CD4-positive, CD25-positive, alpha-beta regulatory T cell (primary cell): ENCODE measurements at regions not wholly inside any gene's neighbourhood (a gene's known extent, or its start where the extent isn't known, plus 50 kb on each side); places are given as distances from the start of the nearest gene placed in this dataset.
"Not testable (repeated sequence)": the region's sequence is repeated elsewhere in the genome, so short reads cannot be mapped to it uniquely, and the experiment has no call there.

Experiments used
- ATAC-seq, 2 donors: fragments of 150-1000 bp; cut with Tn5 transposase; one replicate each; pipeline ENCODE4 v1.10.0; 2021; ENCODE audit warnings: low read depth in 2 of 2, moderate number of reproducible peaks in 2 of 2, moderate library complexity in 1 of 2
- DNase-seq, 3 donors: peaks; one replicate each; pipeline versions ENCODE4 v3.0.0 to v3.0.0-alpha.2; 2012 to 2022; ENCODE audit warnings: mixed read lengths in 1 of 3
- H3K27ac ChIP-seq: one replicate; pipeline ENCODE4 v1.7.0; 2013; ENCODE audit warnings: mild to moderate bottlenecking, low read length; ENCODE audit not compliant: insufficient read depth, poor library complexity, severe bottlenecking
- H3K27me3 ChIP-seq: one replicate; pipeline ENCODE4 v1.7.0; 2013; ENCODE audit warnings: low read length; ENCODE audit not compliant: control insufficient read depth, insufficient read depth
- H3K36me3 ChIP-seq: one replicate; pipeline ENCODE4 v1.7.0; 2013; ENCODE audit warnings: mild to moderate bottlenecking, low read length, moderate library complexity; ENCODE audit not compliant: control insufficient read depth, insufficient read depth
- H3K4me1 ChIP-seq: 2 replicates; pipeline ENCODE4 v1.7.0; 2013; ENCODE audit warnings: mild to moderate bottlenecking, low read length; ENCODE audit not compliant: insufficient read depth, control insufficient read depth, poor library complexity, severe bottlenecking
- H3K4me3 ChIP-seq: one replicate; pipeline ENCODE4 v1.7.0; 2013; ENCODE audit warnings: low read depth, mild to moderate bottlenecking, low read length, moderate library complexity
- H3K9me3 ChIP-seq, 2 experiments: 1 replicate in 1 of 2; 2 replicates in 1 of 2; pipeline ENCODE4 v1.7.0; 2013; ENCODE audit warnings: low read length in 2 of 2, mild to moderate bottlenecking in 1 of 2, moderate library complexity in 1 of 2; ENCODE audit not compliant: control insufficient read depth in 2 of 2
- H3K27ac Mint-ChIP-seq, 3 donors: one replicate each; pipeline ENCODE4 v1.8.0; 2020 to 2022; ENCODE audit warnings: mild to moderate bottlenecking in 3 of 3, mixed read lengths in 3 of 3, moderate library complexity in 2 of 3
- H3K27me3 Mint-ChIP-seq: one replicate; pipeline ENCODE4 v1.8.0; 2022; ENCODE audit warnings: mild to moderate bottlenecking, mixed read lengths
- H3K36me3 Mint-ChIP-seq: one replicate; pipeline ENCODE4 v1.8.0; 2020; ENCODE audit warnings: mixed read lengths
- H3K4me1 Mint-ChIP-seq, 4 donors: one replicate each; pipeline ENCODE4 v1.8.0; 2020 to 2022; ENCODE audit warnings: mixed read lengths in 4 of 4, mild to moderate bottlenecking in 1 of 4
- H3K4me3 Mint-ChIP-seq, 4 donors: one replicate each; pipeline ENCODE4 v1.8.0; 2020 to 2022; ENCODE audit warnings: mild to moderate bottlenecking in 4 of 4, mixed read lengths in 4 of 4, moderate library complexity in 3 of 4
- H3K9me3 Mint-ChIP-seq, 7 donors: one replicate each; pipeline ENCODE4 v1.8.0; 2020 to 2022; ENCODE audit warnings: mixed read lengths in 7 of 7, mild to moderate bottlenecking in 3 of 7, moderate library complexity in 2 of 7

DNA sequence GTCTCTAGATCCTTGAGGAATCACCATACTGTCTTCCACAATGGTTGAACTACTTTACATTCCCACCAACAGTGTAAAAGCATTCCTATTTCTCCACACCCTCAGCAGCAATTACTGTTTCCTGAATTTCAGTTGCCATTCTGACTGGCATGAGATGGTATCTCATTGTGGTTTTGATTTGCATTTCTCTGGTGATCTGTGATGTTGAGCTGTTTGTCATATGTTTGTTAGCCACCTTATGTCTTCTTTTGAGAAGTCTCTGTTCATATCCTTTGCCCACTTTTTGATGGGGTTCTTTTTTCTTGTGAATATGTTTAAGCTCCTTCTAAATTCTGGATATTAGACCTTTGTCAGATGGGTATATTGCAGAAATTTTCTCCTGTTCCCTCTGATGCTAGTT, 356.0 kb downstream of the IGSF11 start:
- not testable (repeated sequence) for ATAC-seq, H3K36me3 Mint-ChIP-seq, H3K27me3 Mint-ChIP-seq, H3K27ac Mint-ChIP-seq, DNase-seq, H3K4me3 Mint-ChIP-seq, H3K4me1 Mint-ChIP-seq, H3K4me3 ChIP-seq, H3K4me1 ChIP-seq, H3K27ac ChIP-seq, H3K9me3 ChIP-seq, H3K36me3 ChIP-seq, H3K9me3 Mint-ChIP-seq, H3K27me3 ChIP-seq

DNA sequence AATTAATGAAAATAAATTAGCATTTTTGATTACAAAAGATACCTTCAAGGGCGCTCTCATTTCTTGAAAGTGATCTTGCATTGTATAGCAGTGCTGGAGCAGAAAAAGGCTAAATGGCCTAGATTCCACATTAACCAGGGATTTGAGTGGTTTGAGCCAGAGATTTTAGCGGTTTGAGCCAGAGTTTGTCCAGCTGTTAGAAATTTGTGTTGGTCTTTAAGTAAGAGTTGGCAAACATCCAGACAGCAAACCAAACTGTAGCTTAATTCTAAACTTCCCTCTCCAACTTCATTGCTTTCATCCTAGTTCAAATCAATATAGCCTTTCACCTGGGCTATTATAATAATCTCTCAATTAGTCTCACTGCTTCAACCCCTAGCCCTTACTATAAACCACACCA, 351.7 kb downstream of the IGSF11 start:
- no peaks in the 10 kb centered on the region for H3K4me1 ChIP-seq
- no peak for DNase-seq
- no peak overlapping the region for H3K4me3 ChIP-seq
- no peaks in the 10 kb centered on the region for H3K36me3 ChIP-seq
- no peaks in the 10 kb centered on the region for H3K27me3 ChIP-seq
- ATAC-seq, result no peak
- H3K9me3 ChIP-seq, result no peaks in the 10 kb centered on the region
- Mint-ChIP-seq H3K36me3 (no peaks in the 10 kb centered on the region), H3K27me3 (no peaks in the 10 kb centered on the region), H3K9me3 (peaks cover 0 to 9% (median 4%) of the 10 kb centered on the region in 7 donors), H3K4me3 (no peak overlapping the region), H3K4me1 (no peaks in the 10 kb centered on the region), H3K27ac (no peak overlapping the region)
- no peak overlapping the region for H3K27ac ChIP-seq

DNA sequence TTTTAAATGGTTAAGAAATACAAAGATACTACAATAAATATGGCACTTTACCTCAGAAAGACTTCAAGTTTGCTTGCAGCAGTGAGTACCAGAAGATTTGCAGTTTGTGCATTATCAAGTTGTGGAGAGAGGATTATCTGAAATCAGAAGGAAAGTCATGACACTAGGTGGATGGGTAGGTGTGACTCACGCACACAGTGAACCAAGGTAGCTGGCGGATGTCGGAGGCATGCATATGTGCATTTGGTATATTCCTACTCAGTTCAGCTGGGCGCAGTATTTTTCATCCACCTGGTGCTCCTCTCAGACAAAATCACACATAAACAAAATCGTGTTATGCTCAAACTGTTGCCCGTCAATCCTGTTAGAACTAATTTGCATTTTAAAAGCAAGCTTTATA, 351.0 kb downstream of the IGSF11 start:
- Mint-ChIP-seq H3K27me3 (no peaks in the 10 kb centered on the region), H3K36me3 (no peaks in the 10 kb centered on the region), H3K4me1 (no peaks in the 10 kb centered on the region), H3K4me3 (no peak overlapping the region), H3K27ac (no peak overlapping the region), H3K9me3 (peaks cover 0 to 9% (median 4%) of the 10 kb centered on the region in 7 donors)
- no peaks in the 10 kb centered on the region for H3K27me3 ChIP-seq
- DNase-seq, result no peak
- H3K36me3 ChIP-seq, result no peaks in the 10 kb centered on the region
- no peak overlapping the region for H3K4me3 ChIP-seq
- no peak for ATAC-seq
- H3K9me3 ChIP-seq, result no peaks in the 10 kb centered on the region
- no peaks in the 10 kb centered on the region for H3K4me1 ChIP-seq
- no peak overlapping the region for H3K27ac ChIP-seq

GRCh38 chr3:118688396-118688884, 346.2 kb downstream of the IGSF11 start:
- H3K9me3 ChIP-seq, result no peaks in the 10 kb centered on the region
- no peaks in the 10 kb centered on the region for H3K4me1 ChIP-seq
- H3K27ac Mint-ChIP-seq, result no peak overlapping the region
- no peak overlapping the region for H3K4me3 Mint-ChIP-seq
- ATAC-seq, result no peak
- no peaks in the 10 kb centered on the region for H3K36me3 Mint-ChIP-seq
- no peak overlapping the region for H3K4me3 ChIP-seq
- DNase-seq, result no peak
- no peak overlapping the region for H3K27ac ChIP-seq
- no peaks in the 10 kb centered on the region for H3K4me1 Mint-ChIP-seq
- no peaks in the 10 kb centered on the region for H3K27me3 ChIP-seq
- no peaks in the 10 kb centered on the region for H3K36me3 ChIP-seq
- peaks cover 0 to 7% (median 1%) of the 10 kb centered on the region in 7 donors for H3K9me3 Mint-ChIP-seq
- no peaks in the 10 kb centered on the region for H3K27me3 Mint-ChIP-seq

GRCh38 chr3:118692416-118692815, 342.2 kb downstream of the IGSF11 start:
- Histone ChIP-seq H3K4me3 (no peak overlapping the region), H3K27me3 (no peaks in the 10 kb centered on the region)
- H3K27me3 Mint-ChIP-seq, result no peaks in the 10 kb centered on the region

DNA sequence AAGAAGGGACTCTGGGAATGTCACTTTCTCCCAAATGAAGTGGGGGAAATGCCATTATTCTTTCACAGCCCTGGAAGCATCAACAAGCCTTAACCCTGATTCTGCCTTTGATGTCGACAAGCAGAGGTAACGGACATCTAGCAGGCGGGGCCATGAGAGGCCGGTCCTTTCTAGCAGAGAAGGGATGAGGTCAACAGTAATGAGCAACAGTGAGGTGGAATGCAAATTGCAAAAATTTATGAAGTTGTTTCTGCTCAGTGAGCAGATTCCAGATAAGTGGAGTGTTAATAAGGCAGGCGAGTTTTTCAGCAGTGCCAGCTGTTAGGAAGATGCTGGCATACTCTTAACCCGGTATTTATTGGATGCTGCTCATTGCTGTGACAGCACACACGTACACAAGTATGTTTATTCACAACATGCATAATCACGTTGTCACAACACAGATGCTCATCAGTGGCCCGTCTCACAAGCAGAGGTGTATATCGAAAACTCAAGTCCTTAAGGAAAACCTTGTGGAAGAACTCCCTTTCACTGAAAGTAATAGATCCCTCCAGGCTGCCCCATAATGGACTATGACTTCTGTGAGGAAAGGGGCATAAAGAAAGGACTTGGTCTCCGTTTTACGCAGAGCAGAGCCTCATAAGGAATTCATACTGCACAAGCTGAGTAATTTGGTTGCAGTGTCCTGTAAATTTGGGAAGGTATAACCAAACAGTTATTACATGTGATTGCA, 329.0 kb downstream of the IGSF11 start:
- Mint-ChIP-seq H3K4me1 (no peaks in the 10 kb centered on the region), H3K36me3 (no peaks in the 10 kb centered on the region), H3K4me3 (no peak overlapping the region), H3K9me3 (peaks cover 0 to 8% (median 0%) of the 10 kb centered on the region in 7 donors), H3K27me3 (no peaks in the 10 kb centered on the region), H3K27ac (no peak overlapping the region)
- DNase-seq, result no peak
- no peaks in the 10 kb centered on the region for H3K9me3 ChIP-seq
- no peaks in the 10 kb centered on the region for H3K27me3 ChIP-seq
- no peak overlapping the region for H3K4me3 ChIP-seq
- ATAC-seq, result no peak
- H3K4me1 ChIP-seq, result no peaks in the 10 kb centered on the region
- no peak overlapping the region for H3K27ac ChIP-seq
- H3K36me3 ChIP-seq, result no peaks in the 10 kb centered on the region

More at GRCh38 chr3:118692416-118692815, 342.2 kb downstream of the IGSF11 start:
- DNase-seq, result no peak
- Histone ChIP-seq H3K36me3 (no peaks in the 10 kb centered on the region), H3K27ac (no peak overlapping the region), H3K4me1 (no peaks in the 10 kb centered on the region), H3K9me3 (no peaks in the 10 kb centered on the region)
- no peaks in the 10 kb centered on the region for H3K36me3 Mint-ChIP-seq
- H3K27ac Mint-ChIP-seq, result no peak overlapping the region
- H3K9me3 Mint-ChIP-seq, result peaks cover 0 to 6% (median 1%) of the 10 kb centered on the region in 7 donors
- ATAC-seq, result no peak
- no peaks in the 10 kb centered on the region for H3K4me1 Mint-ChIP-seq
- H3K4me3 Mint-ChIP-seq, result no peak overlapping the region

DNA sequence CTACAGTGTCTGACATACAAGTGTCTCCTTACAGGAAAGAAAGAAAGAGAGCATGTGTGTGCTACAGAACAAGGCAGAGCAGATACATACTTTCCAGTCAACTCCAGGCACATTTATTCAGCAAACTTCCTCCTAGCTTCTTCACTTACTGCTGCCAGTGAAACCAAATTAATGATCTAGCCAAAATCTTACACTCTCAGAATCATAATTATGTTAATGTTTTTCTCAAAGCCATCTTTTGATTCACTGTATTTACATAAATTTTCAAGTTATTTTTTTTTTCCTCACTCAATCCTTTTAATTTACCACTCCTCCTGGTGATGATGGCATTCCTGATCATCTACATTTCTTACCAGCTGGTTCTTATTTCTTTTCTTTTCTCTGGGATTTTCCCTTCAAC, 326.7 kb downstream of the IGSF11 start:
- no peaks in the 10 kb centered on the region for H3K36me3 Mint-ChIP-seq
- peaks cover 0 to 8% (median 0%) of the 10 kb centered on the region in 7 donors for H3K9me3 Mint-ChIP-seq

GRCh38 chr3:118710532-118710931, 324.1 kb downstream of the IGSF11 start:
- Mint-ChIP-seq H3K27ac (no peak overlapping the region), H3K4me1 (no peaks in the 10 kb centered on the region), H3K36me3 (no peaks in the 10 kb centered on the region), H3K4me3 (no peak overlapping the region), H3K27me3 (no peaks in the 10 kb centered on the region), H3K9me3 (peaks cover 0 to 8% (median 0%) of the 10 kb centered on the region in 7 donors)
- H3K27ac ChIP-seq, result no peak overlapping the region
- H3K27me3 ChIP-seq, result no peaks in the 10 kb centered on the region
- H3K36me3 ChIP-seq, result no peaks in the 10 kb centered on the region
- no peaks in the 10 kb centered on the region for H3K9me3 ChIP-seq
- no peak for DNase-seq
- H3K4me1 ChIP-seq, result no peaks in the 10 kb centered on the region
- H3K4me3 ChIP-seq, result no peak overlapping the region
- ATAC-seq, result no peak

More for the DNA sequence above, 326.7 kb downstream of the IGSF11 start:
- no peak overlapping the region for H3K4me3 ChIP-seq
- H3K27me3 Mint-ChIP-seq, result no peaks in the 10 kb centered on the region
- H3K9me3 ChIP-seq, result no peaks in the 10 kb centered on the region
- no peaks in the 10 kb centered on the region for H3K4me1 Mint-ChIP-seq
- no peaks in the 10 kb centered on the region for H3K27me3 ChIP-seq
- no peak for ATAC-seq
- H3K27ac ChIP-seq, result no peak overlapping the region
- no peak overlapping the region for H3K4me3 Mint-ChIP-seq
- H3K36me3 ChIP-seq, result no peaks in the 10 kb centered on the region
- DNase-seq, result no peak
- H3K27ac Mint-ChIP-seq, result no peak overlapping the region
- H3K4me1 ChIP-seq, result no peaks in the 10 kb centered on the region
